IPS-20b (cell line): ENCODE measurements at regions not wholly inside any gene's neighbourhood (a gene's known extent, or its start where the extent isn't known, plus 50 kb on each side); places are given as distances from the start of the nearest gene placed in this dataset.

Experiments
- H3K27ac ChIP-seq: one replicate; pipeline ENCODE4 v1.5.1; 2013; ENCODE audit warnings: low read length
- H3K27me3 ChIP-seq: 2 replicates; pipeline ENCODE4 v1.6.1; 2013; ENCODE audit warnings: mild to moderate bottlenecking, low read length, inconsistent platforms; ENCODE audit not compliant: insufficient read depth
- H3K36me3 ChIP-seq: 2 replicates; pipeline ENCODE4 v1.6.1; 2013; ENCODE audit warnings: low read depth, mild to moderate bottlenecking, inconsistent platforms, low read length, moderate library complexity; ENCODE audit not compliant: insufficient read depth
- H3K4me1 ChIP-seq: 2 replicates; pipeline ENCODE4 v1.6.1; 2013; ENCODE audit warnings: mild to moderate bottlenecking, control low read depth, inconsistent platforms, low read length, moderate library complexity; ENCODE audit not compliant: insufficient read depth
- H3K4me3 ChIP-seq: 2 replicates; pipeline ENCODE4 v1.5.1; 2013; ENCODE audit warnings: mild to moderate bottlenecking, low read length, inconsistent platforms
- H3K9ac ChIP-seq: 2 replicates; pipeline ENCODE4 v1.6.1; 2013; ENCODE audit warnings: low read depth, mild to moderate bottlenecking, inconsistent platforms, low read length, moderate library complexity
- H3K9me3 ChIP-seq: 2 replicates; pipeline ENCODE4 v1.6.1; 2013; ENCODE audit warnings: mild to moderate bottlenecking, low read depth, low read length, inconsistent platforms; ENCODE audit not compliant: insufficient read depth

GRCh38 chr13:36750046-36750445 is 69.0 kb upstream of the RFXAP start:
- Histone ChIP-seq H3K36me3 (no peaks in the 10 kb centered on the region), H3K27ac (no peak overlapping the region), H3K27me3 (no peaks in the 10 kb centered on the region), H3K4me3 (no peak overlapping the region), H3K9me3 (no peaks in the 10 kb centered on the region), H3K9ac (no peak overlapping the region), H3K4me1 (peaks cover 6% of the 10 kb centered on the region; the same call in 1 of the 2 replicates)

GRCh38 chr13:36750461-36750860 is 68.6 kb upstream of the RFXAP start:
- no peak overlapping the region for H3K9ac ChIP-seq
- peaks cover 2% of the 10 kb centered on the region; the same call in 1 of the 2 replicates for H3K4me1 ChIP-seq
- no peak overlapping the region for H3K27ac ChIP-seq
- no peaks in the 10 kb centered on the region for H3K9me3 ChIP-seq
- H3K36me3 ChIP-seq = no peaks in the 10 kb centered on the region
- H3K4me3 ChIP-seq = no peak overlapping the region
- no peaks in the 10 kb centered on the region for H3K27me3 ChIP-seq

GRCh38 chr13:36750946-36751345 is 68.1 kb upstream of the RFXAP start:
- no peak overlapping the region for H3K27ac ChIP-seq
- H3K9ac ChIP-seq = no peak overlapping the region
- H3K9me3 ChIP-seq = no peaks in the 10 kb centered on the region
- H3K4me1 ChIP-seq = no peaks in the 10 kb centered on the region
- no peaks in the 10 kb centered on the region for H3K36me3 ChIP-seq
- H3K4me3 ChIP-seq = no peak overlapping the region
- no peaks in the 10 kb centered on the region for H3K27me3 ChIP-seq

- H3K4me3 ChIP-seq = no peak overlapping the region
- no peak overlapping the region for H3K27ac ChIP-seq
- H3K9ac ChIP-seq = no peak overlapping the region
- H3K9me3 ChIP-seq = no peaks in the 10 kb centered on the region
- no peaks in the 10 kb centered on the region for H3K4me1 ChIP-seq
- H3K36me3 ChIP-seq = no peaks in the 10 kb centered on the region
- H3K27me3 ChIP-seq = no peaks in the 10 kb centered on the region
These were observed 66.3 kb upstream of the RFXAP start for GRCh38 chr13:36752673-36753072.

- H3K4me3 ChIP-seq = no peak overlapping the region
- no peaks in the 10 kb centered on the region for H3K4me1 ChIP-seq
- no peaks in the 10 kb centered on the region for H3K9me3 ChIP-seq
- H3K9ac ChIP-seq = no peak overlapping the region
- H3K27ac ChIP-seq = no peak overlapping the region
- H3K36me3 ChIP-seq = no peaks in the 10 kb centered on the region
- no peaks in the 10 kb centered on the region for H3K27me3 ChIP-seq
These were observed 65.8 kb upstream of the RFXAP start for GRCh38 chr13:36753176-36753575.

- H3K4me1 ChIP-seq = peaks cover 9% of the 10 kb centered on the region; the same call in 1 of the 2 replicates
- no peaks in the 10 kb centered on the region for H3K36me3 ChIP-seq
- no peak overlapping the region for H3K4me3 ChIP-seq
- H3K27ac ChIP-seq = no peak overlapping the region
- no peaks in the 10 kb centered on the region for H3K9me3 ChIP-seq
- no peak overlapping the region for H3K9ac ChIP-seq
- H3K27me3 ChIP-seq = no peaks in the 10 kb centered on the region
These were observed 60.7 kb upstream of the RFXAP start for GRCh38 chr13:36758345-36758744.

GRCh38 chr13:36763126-36763722 is 55.8 kb upstream of the RFXAP start:
- no peak overlapping the region for H3K4me3 ChIP-seq
- H3K4me1 ChIP-seq = peaks cover 9% of the 10 kb centered on the region; the same call in 1 of the 2 replicates
- 0 out of 2 replicates have a peak, but pooled peaks cover 3% of the 10 kb centered on the region for H3K9me3 ChIP-seq
- H3K27ac ChIP-seq = peak overlapping the region; percentile 41
- no peaks in the 10 kb centered on the region for H3K27me3 ChIP-seq
- H3K36me3 ChIP-seq = no peaks in the 10 kb centered on the region
- no peak overlapping the region; the same call in 1 of the 2 replicates for H3K9ac ChIP-seq

- H3K9me3 ChIP-seq = 0 out of 2 replicates have a peak, but pooled peaks cover 3% of the 10 kb centered on the region
- H3K27me3 ChIP-seq = no peaks in the 10 kb centered on the region
- no peaks in the 10 kb centered on the region for H3K36me3 ChIP-seq
- no peak overlapping the region for H3K9ac ChIP-seq
- H3K4me1 ChIP-seq = peaks cover 9% of the 10 kb centered on the region; the same call in 1 of the 2 replicates
- H3K27ac ChIP-seq = no peak overlapping the region
- no peak overlapping the region for H3K4me3 ChIP-seq
These were observed 54.5 kb upstream of the RFXAP start for GRCh38 chr13:36764536-36764935.

- Histone ChIP-seq H3K9me3 (0 out of 2 replicates have a peak, but pooled peaks cover 3% of the 10 kb centered on the region), H3K4me3 (no peak overlapping the region), H3K27me3 (no peaks in the 10 kb centered on the region), H3K36me3 (no peaks in the 10 kb centered on the region), H3K27ac (no peak overlapping the region), H3K9ac (no peak overlapping the region), H3K4me1 (peaks cover 9% of the 10 kb centered on the region; the same call in 1 of the 2 replicates)
These were observed 54.1 kb upstream of the RFXAP start for GRCh38 chr13:36764957-36765356.

GRCh38 chr13:36766295-36766694 is 52.7 kb upstream of the RFXAP start:
- no peak overlapping the region for H3K4me3 ChIP-seq
- peaks cover 5% of the 10 kb centered on the region; the same call in 1 of the 2 replicates for H3K4me1 ChIP-seq
- no peaks in the 10 kb centered on the region for H3K36me3 ChIP-seq
- no peak overlapping the region for H3K27ac ChIP-seq
- no peaks in the 10 kb centered on the region for H3K27me3 ChIP-seq
- H3K9me3 ChIP-seq = 0 out of 2 replicates have a peak, but pooled peaks cover 3% of the 10 kb centered on the region
- no peak overlapping the region for H3K9ac ChIP-seq

GRCh38 chr13:36767276-36767675 is 51.7 kb upstream of the RFXAP start:
- no peak overlapping the region for H3K9ac ChIP-seq

GRCh38 chr13:36769126-36769525 is 49.9 kb upstream of the RFXAP start:
- 0 out of 2 replicates have a peak, but pooled peaks cover 3% of the 10 kb centered on the region for H3K9me3 ChIP-seq
- no peak overlapping the region for H3K9ac ChIP-seq
- no peak overlapping the region for H3K4me3 ChIP-seq
- no peaks in the 10 kb centered on the region for H3K36me3 ChIP-seq
- H3K27me3 ChIP-seq = no peaks in the 10 kb centered on the region
- no peak overlapping the region for H3K27ac ChIP-seq
- H3K4me1 ChIP-seq = peaks cover 7% of the 10 kb centered on the region; the same call in 1 of the 2 replicates

More at GRCh38 chr13:36767276-36767675, 51.7 kb upstream of the RFXAP start:
- Histone ChIP-seq H3K4me1 (no peaks in the 10 kb centered on the region; the same call in 1 of the 2 replicates), H3K4me3 (no peak overlapping the region), H3K36me3 (no peaks in the 10 kb centered on the region), H3K9me3 (0 out of 2 replicates have a peak, but pooled peaks cover 3% of the 10 kb centered on the region), H3K27me3 (no peaks in the 10 kb centered on the region), H3K27ac (no peak overlapping the region)
